Stimulated activated CD4-positive, alpha-beta T cell treated with anti-CD3 and anti-CD28 coated beads, TNF-alpha, amount 100 ng/mL, for 48 hours (primary cell): ENCODE measurements at regions not wholly inside any gene's neighbourhood (a gene's known extent, or its start where the extent isn't known, plus 50 kb on each side); places are given as distances from the start of the nearest gene placed in this dataset.
"Not testable (repeated sequence)": the region's sequence is repeated elsewhere in the genome, so short reads cannot be mapped to it uniquely, and the experiment has no call there.

Experiments
- DNase-seq, 3 donors: peaks; one replicate each; pipeline ENCODE4 v3.0.0-alpha.2; 2020; ENCODE audit warnings: low read depth in 3 of 3

- no peak for DNase-seq
Observed at GRCh38 chr9:80775971-80776370, 913.4 kb downstream of the TLE1 start.

- DNase-seq = no peak
Observed at GRCh38 chr9:80775530-80775929, 913.8 kb downstream of the TLE1 start.

- no peak for DNase-seq
Observed at GRCh38 chr9:80771555-80772347, 917.6 kb downstream of the TLE1 start.

- no peak for DNase-seq
Observed at GRCh38 chr9:80763536-80763935, 925.8 kb downstream of the TLE1 start.

- no peak for DNase-seq
Observed at GRCh38 chr9:80755586-80755985, 933.8 kb downstream of the TLE1 start.

GRCh38 chr9:80747056-80747455 is 942.3 kb downstream of the TLE1 start:
- DNase-seq = not testable (repeated sequence)

- no peak for DNase-seq
Observed at GRCh38 chr9:80732506-80732905, 956.8 kb downstream of the TLE1 start.

GRCh38 chr9:80720579-80720978 is 968.8 kb downstream of the TLE1 start:
- no peak for DNase-seq

GRCh38 chr9:80707120-80707519 is 982.2 kb downstream of the TLE1 start:
- DNase-seq = no peak

- DNase-seq = no peak
Observed at GRCh38 chr9:80701061-80701460, 988.3 kb downstream of the TLE1 start.

- no peak for DNase-seq
Observed at GRCh38 chr9:80699511-80699998, 989.8 kb downstream of the TLE1 start.

GRCh38 chr9:80698725-80699410 is 990.5 kb downstream of the TLE1 start:
- DNase-seq = no peak

- DNase-seq = no peak
Observed at GRCh38 chr9:80692751-80693150, 996.6 kb downstream of the TLE1 start.

GRCh38 chr9:80691229-80691628 is 998.1 kb downstream of the TLE1 start:
- no peak for DNase-seq

- no peak for DNase-seq
Observed at GRCh38 chr9:80690349-80690939, 998.9 kb downstream of the TLE1 start.

GRCh38 chr9:80679916-80680315 is 1009.4 kb downstream of the TLE1 start:
- DNase-seq = no peak

- DNase-seq = no peak
Observed at GRCh38 chr9:80678906-80679305, 1010.4 kb downstream of the TLE1 start.

GRCh38 chr9:80673496-80673895 is 1015.9 kb downstream of the TLE1 start:
- DNase-seq = no peak

GRCh38 chr9:80665479-80665878 is 1023.9 kb downstream of the TLE1 start:
- DNase-seq = no peak

GRCh38 chr9:80664327-80665210 is 1024.8 kb downstream of the TLE1 start:
- DNase-seq = no peak

- not testable (repeated sequence) for DNase-seq
Observed at GRCh38 chr9:80659751-80660150, 1029.6 kb downstream of the TLE1 start.

GRCh38 chr9:80651044-80651443 is 1038.3 kb downstream of the TLE1 start:
- DNase-seq = no peak
